NCI-H128 (cell line): ENCODE measurements at regions not wholly inside any gene's neighbourhood (a gene's known extent, or its start where the extent isn't known, plus 50 kb on each side); places are given as distances from the start of the nearest gene placed in this dataset.
"Not testable (repeated sequence)": the region's sequence is repeated elsewhere in the genome, so short reads cannot be mapped to it uniquely, and the experiment has no call there.

Experiments
- DNase-seq: peaks from one replicate; lab custom pipeline; 2025; ENCODE audit not compliant: unreplicated experiment; lab: John Stamatoyannopoulos, UW

- no peak for DNase-seq
Measured at GRCh38 chr5:2536632-2537377, 214.7 kb downstream of the IRX2 start.

- DNase-seq = no peak
Measured at GRCh38 chr5:2534970-2535369, 216.5 kb downstream of the IRX2 start.

- DNase-seq = no peak
Measured at GRCh38 chr5:2534251-2534650, 217.2 kb downstream of the IRX2 start.

- not testable (repeated sequence) for DNase-seq
Measured at GRCh38 chr5:2533848-2534247, 217.6 kb downstream of the IRX2 start.

GRCh38 chr5:2532809-2533208 is 218.7 kb downstream of the IRX2 start:
- DNase-seq = no peak

GRCh38 chr5:2531318-2531717 is 220.2 kb downstream of the IRX2 start:
- no peak for DNase-seq

- DNase-seq = no peak
Measured at GRCh38 chr5:2530609-2531008, 220.9 kb downstream of the IRX2 start.

GRCh38 chr5:2529371-2530092 is 221.9 kb downstream of the IRX2 start:
- DNase-seq = no peak

GRCh38 chr5:2525351-2525750 is 226.1 kb downstream of the IRX2 start:
- no peak for DNase-seq

- no peak for DNase-seq
Measured at GRCh38 chr5:2524620-2525019, 226.9 kb downstream of the IRX2 start.

GRCh38 chr5:2523180-2523579 is 228.3 kb downstream of the IRX2 start:
- no peak for DNase-seq

GRCh38 chr5:2522372-2522771 is 229.1 kb downstream of the IRX2 start:
- DNase-seq = no peak

- DNase-seq = no peak
Measured at GRCh38 chr5:2519153-2519552, 232.3 kb downstream of the IRX2 start.

- no peak for DNase-seq
Measured at GRCh38 chr5:2517451-2517850, 234.0 kb downstream of the IRX2 start.

GRCh38 chr5:2515180-2515764 is 236.2 kb downstream of the IRX2 start:
- no peak for DNase-seq

- no peak for DNase-seq
Measured at GRCh38 chr5:2514484-2514883, 237.0 kb downstream of the IRX2 start.

- DNase-seq = no peak
Measured at GRCh38 chr5:2511706-2512105, 239.8 kb downstream of the IRX2 start.

- no peak for DNase-seq
Measured at GRCh38 chr5:2511126-2511525, 240.4 kb downstream of the IRX2 start.

GRCh38 chr5:2509527-2509926 is 241.9 kb downstream of the IRX2 start:
- DNase-seq = no peak

- DNase-seq = no peak
Measured at GRCh38 chr5:2508514-2508913, 243.0 kb downstream of the IRX2 start.

- no peak for DNase-seq
Measured at GRCh38 chr5:2507611-2508010, 243.9 kb downstream of the IRX2 start.

- DNase-seq = no peak
Measured at GRCh38 chr5:2506603-2507002, 244.9 kb downstream of the IRX2 start.
